ENCODE measurements at regions not wholly inside any gene's neighbourhood (a gene's known extent, or its start where the extent isn't known, plus 50 kb on each side); places are given as distances from the start of the nearest gene placed in this dataset.

DNA sequence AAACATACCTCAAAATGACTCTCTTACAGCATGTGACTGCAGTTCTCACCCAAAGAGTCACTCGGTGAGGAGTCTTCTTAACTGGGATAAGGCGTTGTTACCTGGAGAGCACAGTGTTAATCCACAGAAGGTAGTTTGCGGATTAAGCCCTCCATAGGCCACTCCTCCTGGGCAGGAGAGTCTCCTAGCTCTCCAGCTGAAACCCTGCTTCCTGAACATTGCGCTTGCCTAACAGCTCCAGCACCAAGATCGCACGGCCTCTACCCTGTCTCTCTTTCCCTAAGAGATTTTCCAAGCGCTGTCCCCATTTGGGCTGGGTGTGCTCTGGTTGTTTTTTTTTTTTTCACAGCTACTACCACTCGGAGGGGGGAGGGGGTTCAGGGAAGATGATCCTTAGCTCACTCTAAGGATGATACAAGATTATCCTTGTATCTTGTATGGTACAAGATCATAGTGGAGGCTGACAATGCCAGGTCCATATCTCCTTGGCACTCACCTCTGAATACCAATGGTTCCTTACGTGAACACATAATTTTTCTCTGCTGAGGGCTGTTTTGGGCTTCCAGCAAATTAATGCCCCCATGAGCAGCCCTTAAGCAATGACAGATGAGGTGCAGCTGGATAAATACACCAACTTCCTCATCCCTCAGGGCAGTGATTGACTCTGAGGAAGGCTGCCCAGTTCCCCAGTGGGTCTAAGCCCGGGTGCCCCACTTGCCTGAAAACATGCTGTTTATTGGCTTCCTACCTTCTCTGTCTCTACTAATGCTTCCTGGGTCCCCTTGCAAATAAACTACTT lies 185.2 kb upstream of the TSC22D2 start:
- no peak for DNase-seq (ENCODE audit: extremely low read depth, low read depth, low spot score)

DNA sequence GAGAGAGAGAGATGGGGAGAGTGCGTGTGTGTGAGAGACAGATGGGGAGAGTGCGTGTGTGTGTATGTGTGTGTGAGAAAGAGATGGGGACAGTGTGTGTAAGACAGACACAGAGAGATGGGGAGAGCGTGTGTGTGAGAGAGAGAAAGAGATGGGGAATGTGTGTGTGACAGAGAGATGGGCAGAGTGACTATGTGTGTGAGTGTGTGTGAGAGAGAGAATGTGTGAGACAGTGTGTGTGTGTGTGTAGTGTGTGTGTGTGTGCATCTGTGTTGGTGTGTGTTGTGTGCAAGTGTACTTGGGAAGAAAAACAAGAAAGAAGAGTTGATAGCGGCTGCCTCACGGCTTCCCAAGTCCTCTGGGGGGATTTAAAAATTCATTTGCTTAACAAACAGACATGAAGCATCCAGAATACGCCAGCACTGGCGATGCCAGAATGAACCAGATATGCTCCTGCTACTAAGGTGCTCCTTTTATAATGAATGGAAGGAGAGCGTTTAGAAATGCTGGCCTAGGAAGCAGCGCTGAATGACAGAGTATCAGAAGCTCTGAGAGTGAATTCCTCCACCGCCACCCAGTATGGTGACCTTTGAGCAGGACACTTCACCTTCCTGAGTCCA lies 186.1 kb upstream of the TSC22D2 start:
- DNase-seq (ENCODE audit: extremely low read depth, low read depth, low spot score): no peak

DNA sequence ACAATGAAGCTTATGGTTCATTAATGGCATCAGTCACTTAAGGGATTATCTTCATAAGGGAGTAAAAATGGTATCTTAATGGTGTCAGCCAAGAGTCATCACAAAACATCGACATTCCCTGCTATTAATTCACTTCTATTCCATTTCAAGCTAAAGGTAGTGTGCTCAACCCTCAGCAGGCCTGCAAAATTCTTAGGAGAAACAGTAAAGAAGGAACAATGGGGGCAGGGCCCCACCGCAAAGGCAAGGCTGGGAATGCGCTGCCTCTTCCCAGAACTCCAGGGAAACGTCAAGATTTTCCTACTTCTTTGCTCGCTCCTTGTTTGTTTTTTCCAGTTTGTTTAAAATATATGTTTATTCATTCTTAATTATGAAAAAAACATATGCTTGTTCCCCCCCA lies 187.3 kb upstream of the TSC22D2 start:
- DNase-seq (ENCODE audit: extremely low read depth, low read depth, low spot score): no peak

DNA sequence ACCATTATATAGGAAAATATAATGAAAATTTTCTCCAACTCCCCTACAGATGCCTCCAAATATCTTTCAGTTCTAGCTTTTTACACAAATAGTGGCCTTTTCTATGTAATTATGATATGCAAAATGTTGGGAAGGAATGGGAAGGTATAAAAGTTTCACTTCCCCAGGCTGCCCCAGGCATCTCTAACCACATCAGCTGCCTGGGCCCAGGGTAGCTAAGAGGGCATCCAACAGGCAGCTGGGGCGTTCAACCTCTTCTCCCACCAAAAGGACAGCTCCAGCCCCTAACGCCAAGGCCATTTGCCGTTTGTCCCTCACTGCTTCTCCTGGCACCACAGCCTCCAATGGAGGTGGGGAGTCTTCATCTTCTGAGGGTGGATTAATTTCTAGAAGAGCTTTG lies 188.1 kb upstream of the TSC22D2 start:
- DNase-seq (ENCODE audit: extremely low read depth, low read depth, low spot score): no peak

DNA sequence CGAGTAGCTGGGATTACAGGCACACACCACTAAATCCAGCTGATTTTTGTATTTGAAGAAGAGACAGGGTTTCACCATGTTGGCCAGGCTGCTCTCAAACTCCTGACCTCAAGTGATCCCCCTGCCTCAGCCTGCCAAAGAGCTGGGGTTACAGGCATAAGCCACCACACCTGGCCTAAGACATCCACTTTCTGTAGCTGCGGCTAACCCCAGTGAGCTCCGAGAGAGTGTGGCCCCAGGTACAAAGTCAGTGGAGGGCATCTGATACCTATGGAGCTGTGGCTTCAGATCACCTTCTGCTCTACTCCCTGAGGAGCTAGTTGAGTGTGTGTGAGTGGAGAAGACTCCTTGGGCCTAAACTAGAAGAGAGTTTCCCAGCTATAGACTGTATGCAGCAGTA lies 189.3 kb upstream of the TSC22D2 start:
- no peak for DNase-seq (ENCODE audit: extremely low read depth, low read depth, low spot score)

DNA sequence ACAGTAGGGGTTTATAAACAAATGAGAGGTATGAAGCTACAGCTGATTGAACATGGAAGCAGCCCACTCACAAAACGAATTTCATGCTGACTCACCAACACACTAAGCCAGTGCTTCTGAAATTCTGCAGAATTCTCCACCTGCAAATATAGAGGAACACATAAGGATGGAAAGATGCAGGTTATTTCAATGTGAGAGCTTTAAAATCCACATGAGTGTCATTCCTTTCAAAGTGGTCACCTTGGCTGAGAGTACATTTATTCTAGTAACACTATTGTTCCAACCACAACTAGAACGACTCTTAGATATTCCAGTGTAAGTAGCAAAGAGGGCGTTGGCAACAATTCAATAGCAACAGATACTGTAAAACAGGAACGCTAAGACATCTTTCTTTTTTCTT lies 189.9 kb upstream of the TSC22D2 start:
- DNase-seq (ENCODE audit: extremely low read depth, low read depth, low spot score): no peak

DNA sequence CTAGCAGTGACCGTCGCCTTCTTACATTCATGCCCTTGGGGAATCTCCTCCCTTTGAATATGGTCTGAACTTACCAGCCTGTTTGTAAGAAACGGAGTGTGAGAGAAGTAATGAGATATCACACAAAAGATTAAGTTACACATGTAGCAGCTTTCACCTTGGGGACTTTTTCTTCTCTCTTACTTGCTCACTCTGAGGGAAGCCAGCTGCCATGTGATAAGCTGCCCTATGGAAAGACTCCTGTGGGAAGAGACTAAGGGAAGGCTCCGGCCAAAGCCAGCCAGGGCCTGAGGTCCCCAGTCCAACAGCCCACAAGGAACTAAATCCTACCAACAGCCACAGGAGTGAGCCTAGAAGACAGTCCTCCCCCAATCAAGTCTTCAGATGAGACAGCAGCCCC lies 190.4 kb upstream of the TSC22D2 start:
- DNase-seq (ENCODE audit: extremely low read depth, low read depth, low spot score): no peak

DNA sequence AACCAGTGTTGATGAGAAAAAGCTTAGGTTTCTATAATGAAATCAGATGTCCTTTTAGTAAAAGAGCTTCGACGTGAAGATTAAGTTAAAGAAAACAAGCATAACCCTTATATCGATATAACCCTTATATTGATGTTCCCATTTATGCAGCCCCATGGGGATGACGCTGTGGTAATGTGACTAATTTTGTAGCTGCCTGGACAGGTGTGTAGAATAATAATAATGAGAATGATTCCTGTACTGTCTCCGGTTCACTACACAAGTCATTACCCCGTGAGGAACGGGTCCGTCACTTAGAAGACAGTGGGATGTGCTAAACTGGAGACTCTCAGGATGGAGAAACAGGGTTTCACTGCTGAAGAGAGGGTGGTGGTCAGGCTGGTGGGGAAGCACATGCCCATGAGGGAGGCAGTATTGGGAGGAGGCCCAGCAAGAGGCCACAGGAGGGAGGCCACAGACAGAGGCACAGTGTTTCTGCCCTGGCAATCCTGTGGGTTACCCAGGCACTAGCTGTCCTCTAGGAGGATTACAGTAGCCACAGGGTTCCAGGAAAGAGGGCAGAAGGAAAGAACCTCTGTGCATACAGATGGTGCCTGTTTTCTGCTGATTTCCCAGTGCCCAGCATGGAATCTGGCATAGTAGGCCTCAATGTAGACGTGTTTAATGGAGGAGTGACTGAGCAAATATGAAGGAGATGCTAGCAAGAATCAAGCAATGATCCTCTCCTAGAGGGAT lies 191.1 kb upstream of the TSC22D2 start:
- no peak for DNase-seq (ENCODE audit: extremely low read depth, low read depth, low spot score)

DNA sequence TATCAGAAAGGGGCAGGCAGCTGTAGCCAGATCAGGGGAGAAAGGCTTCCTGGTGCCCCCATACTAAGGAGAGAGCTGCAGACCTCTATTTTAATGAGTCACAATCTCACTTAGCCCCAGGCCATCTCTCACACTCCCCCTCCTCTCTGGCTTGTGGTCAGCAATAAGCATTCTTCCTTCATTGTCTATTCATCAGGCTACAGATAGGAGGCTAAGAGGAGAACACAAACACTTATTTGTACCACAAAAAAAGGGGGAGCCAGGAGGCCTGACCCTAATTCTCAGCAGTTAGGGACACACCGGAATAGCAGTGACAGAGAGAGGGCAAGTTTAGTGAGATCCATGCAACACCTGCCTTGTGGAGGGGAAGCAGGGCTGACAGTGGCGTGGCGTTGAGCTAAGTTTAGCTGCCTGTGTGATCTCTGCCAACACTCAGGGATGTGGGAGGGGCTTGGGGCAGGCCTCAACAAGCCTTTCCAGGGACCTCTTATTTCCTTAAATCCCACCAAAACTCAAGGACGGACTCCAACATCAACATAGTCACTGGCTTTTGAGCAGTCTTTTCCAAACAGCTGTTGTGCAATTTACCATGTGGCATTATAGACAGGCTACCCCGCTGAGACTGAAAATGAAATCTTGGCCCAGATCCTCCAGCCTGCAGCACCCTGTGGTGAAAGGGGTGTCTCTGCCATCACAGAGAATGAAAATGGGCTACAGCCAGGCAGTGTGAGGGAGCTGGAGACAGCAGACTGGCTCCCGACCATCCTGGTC lies 191.9 kb upstream of the TSC22D2 start:
- no peak for DNase-seq (ENCODE audit: extremely low read depth, low read depth, low spot score)

DNA sequence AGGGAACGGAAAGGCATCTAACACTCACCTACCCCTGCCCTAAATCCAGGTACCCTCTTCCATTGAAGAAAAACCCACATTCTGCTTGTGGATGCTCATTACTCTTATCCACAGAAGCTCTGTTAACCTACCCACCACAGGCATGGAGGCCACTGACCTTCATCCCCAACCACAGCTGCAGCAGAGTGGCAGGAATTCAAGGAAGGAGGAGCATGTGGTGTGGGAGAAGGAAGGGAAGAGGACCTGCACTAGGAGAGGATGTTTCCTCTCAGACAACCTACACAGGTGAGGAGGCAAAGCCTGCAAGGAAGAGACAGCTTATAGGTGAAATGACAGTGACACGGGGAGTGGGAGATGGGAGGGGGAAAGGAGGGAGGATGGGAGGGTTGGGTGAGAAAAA lies 192.5 kb upstream of the TSC22D2 start:
- DNase-seq (ENCODE audit: extremely low read depth, low read depth, low spot score): no peak

DNA sequence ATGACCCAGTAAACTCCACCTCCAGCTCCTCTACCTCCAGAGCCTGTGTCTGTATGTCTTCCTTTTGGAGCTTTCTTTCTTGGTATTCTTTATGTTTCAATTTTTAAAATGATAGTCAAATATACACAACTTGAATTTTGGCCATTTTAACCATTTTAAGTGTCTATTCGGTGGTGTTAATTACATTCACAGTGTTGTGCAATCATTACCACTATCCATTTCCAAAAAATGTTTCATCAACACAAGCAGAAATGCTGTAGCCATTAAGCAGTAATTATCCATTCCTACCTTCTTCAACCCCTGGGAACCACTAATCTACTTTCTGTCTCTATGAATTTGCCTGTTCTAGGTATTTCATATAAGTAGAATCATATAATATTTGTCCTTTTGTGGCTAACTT lies 194.5 kb upstream of the TSC22D2 start:
- no peak for DNase-seq (ENCODE audit: extremely low read depth, low read depth, low spot score)

DNA sequence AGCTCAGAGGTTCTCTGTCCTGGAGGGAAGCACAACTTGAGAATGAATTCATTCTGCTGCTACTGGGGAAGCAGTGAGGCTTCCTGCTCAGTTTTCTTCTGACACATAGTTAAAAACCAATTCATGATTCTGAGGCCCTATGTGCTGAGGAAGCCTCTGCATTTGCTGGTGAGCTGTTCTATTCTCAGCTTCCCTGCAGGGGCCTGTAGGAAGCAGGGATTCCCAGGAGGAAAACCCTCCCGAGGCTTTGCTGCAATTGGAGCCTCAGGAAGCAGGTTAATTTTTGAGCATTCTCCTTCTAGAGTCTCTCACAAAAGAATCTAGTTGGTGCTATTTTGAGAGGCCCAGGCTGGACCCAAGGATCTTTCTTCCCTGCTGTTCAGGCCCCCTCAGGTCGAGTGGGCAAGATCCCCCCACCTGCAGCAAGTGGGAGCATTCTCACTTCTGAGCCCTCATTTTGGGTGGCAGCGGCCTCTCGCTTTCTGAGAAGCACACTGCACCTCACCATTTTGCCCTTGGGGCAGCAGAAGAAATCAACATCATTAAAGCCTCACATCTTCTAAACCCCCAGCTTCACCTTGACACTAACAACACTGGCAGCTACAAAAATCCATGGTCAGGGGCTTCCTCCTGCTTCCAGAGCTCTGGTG lies 197.5 kb upstream of the TSC22D2 start:
- no peak for DNase-seq (ENCODE audit: extremely low read depth, low read depth, low spot score)

DNA sequence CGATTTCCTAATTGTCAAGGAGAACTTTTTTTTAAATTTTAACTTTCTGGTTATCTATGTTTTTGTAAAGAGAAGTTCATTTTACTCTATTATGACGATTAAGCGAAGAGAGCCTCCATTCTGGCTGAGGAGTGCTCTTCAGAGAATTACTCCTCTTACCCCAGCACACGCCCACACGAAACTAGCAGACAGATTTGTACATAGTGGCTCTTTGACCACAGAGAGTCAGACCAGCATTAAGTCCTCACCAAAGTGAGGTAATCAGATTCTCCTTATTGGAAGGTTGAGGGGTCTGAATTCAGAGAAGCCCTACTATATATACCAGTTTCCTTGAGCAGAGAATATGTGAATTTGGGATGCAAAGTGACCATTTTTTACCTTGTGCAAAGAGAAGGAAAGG lies 204.8 kb upstream of the TSC22D2 start:
- DNase-seq (ENCODE audit: extremely low read depth, low read depth, low spot score): no peak

DNA sequence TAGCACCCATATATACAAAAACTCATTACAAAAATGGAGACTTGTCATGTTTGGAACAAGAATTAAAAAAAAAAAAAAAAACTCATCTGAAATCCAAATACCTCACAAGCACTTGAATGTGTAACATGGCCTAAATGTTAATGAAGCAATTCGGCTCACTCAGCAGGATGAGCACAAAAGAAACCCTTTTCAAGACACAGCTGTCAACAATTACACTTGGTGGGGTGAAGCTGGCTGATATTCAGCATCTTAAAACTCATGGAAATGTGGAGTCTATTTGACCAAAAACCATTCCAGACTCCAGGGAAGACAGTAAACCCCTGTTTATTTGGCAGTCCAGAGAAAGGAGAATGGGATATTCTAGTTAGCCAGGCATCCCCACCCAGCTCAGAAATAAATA lies 205.4 kb upstream of the TSC22D2 start:
- DNase-seq (ENCODE audit: extremely low read depth, low read depth, low spot score): no peak

DNA sequence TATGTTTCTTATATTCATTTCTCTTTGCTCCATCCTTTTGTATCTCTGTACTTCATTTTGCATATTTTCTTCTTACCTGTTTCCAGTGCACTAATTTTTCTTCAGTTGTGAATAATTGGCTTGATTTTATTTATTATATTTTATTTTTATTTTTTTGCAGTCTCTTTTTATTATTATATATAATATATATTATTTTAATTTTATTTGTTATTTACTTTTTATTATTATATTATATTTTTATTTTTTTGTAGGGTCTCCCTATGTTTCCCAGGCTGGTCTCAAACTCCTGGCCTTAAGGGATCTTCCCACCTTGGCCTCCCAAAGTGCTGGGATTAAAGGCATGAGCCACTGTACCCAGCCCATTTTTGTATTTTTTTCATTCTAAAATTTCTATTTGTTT lies 213.1 kb upstream of the TSC22D2 start:
- DNase-seq (ENCODE audit: extremely low read depth, low read depth, low spot score): no peak

DNA sequence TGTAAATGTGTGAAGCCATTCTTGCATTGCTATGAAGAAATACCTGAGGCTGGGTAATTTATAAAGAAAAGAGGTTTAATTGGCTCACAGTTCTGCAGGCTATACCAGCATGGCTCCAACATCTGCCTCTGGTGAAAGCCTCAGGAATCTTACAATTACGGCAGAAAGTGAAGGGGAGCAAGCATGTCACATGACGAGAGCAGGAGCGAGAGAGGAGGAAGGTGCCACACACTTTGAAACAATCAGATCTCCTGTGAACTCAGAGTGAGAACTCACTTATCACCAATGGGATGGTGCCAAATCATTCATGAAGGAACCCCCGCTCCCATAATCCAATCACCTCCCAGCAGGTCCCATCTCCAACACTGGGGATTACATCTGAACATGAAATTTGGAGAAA lies 213.6 kb upstream of the TSC22D2 start:
- no peak for DNase-seq (ENCODE audit: extremely low read depth, low read depth, low spot score)

DNA sequence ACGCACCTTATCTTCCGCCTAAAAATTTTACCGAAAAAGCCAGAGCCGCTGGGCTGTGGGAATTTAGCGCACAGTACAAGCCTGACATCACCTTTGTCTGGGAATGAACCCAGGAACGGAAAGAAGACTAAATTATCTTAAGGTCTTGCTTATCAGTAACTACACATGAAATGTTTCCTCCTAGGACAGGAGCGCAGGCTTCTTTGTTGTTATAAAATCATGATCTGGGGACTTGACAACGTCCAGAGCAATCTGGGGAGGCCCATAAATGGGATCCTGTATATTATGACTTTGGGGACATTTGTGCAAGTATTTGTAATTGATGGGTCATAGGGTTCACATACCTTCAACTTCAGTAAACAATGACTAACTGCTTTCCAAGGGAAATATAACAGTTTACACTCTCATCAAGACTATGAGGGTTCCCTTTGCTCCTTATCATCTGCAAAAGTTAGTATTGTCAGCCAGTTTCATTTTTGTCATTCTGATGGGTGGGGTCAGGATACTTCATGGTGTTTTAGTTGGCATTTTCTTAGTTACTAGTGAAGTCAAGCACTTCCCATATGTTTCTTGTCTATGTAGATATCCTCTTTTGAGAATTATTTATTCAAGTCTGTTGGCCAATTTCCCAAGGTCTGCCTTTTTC lies 213.9 kb upstream of the PFN2 start:
- peak; percentile 23 for DNase-seq (ENCODE audit: extremely low read depth, low read depth, low spot score)

DNA sequence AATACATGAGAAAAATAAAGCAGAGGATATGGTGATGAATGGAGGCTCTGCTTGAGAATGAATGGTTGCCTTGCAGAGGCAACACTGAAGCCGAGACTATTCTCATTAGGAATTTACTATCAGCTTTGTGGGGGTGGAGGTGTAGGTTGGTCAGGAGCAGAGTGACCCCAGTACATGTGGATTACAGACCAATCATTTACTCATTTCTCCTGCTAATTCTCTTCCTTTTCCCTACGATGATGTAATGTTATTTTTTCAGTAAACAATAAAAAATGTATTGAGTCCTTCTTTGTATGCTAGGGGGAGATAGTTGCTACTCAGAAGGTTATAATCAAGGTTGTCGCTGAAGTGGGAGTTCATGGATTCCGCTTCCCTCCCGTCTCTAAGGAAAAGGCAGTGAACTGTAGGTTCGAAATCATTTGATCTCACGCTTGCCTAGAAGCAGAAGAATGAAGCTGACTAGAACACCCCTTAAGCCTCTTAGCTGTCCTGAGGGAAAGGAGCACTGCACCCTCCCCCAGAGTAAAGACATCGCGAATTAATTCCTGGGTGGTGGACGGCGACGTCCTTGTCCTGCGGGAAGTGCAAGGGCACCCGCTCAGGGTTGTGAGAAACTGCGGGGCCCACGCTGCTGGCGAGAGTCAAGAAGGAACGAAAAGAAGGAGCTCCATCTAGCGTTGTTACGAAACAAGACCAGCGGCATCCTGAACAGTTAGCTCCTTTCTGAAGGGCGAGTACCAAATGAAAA lies 213.2 kb upstream of the PFN2 start:
- peak; percentile 9 for DNase-seq (ENCODE audit: extremely low read depth, low read depth, low spot score)

DNA sequence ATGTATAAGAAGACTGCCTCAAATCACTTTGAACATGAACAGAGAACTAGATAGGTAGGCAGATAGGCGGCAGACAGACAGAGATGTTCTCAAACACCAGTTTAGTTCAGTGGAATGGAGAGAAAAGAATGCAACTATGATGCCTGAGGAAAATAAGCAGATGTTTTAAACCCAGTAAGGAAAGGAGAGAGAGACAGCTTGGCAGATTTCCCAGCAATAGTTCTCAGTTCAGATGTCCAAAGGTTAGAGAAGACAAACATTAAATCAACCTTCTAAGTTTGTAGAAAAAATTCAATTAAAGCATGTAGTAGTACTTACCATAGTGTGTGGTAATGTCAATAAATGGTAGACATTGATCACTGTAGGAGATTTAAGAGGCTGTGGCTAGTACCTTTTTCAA lies 209.6 kb upstream of the PFN2 start:
- no peak for DNase-seq (ENCODE audit: extremely low read depth, low read depth, low spot score)

DNA sequence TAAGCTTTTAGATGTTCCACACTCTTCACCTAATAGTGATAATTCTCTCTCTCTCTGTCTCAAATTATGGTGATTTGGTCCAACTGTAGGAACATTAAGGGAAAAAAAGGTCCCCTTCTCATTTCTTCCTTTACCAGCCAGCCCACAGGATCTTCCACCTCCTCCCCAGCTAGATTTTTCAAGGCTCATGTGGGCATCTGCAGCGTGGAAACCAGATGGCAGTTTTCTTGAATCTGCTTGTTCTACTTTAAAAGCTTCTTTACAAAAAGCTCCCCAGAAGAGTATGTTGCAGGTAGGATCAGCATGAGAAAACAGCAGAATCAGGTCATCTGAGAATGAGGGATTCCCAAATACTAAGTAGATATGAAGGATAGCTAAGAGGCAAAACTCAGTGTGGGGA lies 208.6 kb upstream of the PFN2 start:
- no peak for DNase-seq (ENCODE audit: extremely low read depth, low read depth, low spot score)

Data from glomerular endothelial cell (primary cell).